OCI-LY3 (cell line): ENCODE measurements at regions not wholly inside any gene's neighbourhood (a gene's known extent, or its start where the extent isn't known, plus 50 kb on each side); places are given as distances from the start of the nearest gene placed in this dataset.

Source experiments
- H2AFZ ChIP-seq: fragments of 200-600, 300-600 bp; shearing (Covaris generic); 2 replicates; pipeline ENCODE4 v1.6.0; 2014; ENCODE audit warnings: antibody characterized with exemption, low read depth, low read length
- H3K27ac ChIP-seq: fragments of 200-600, 300-600 bp; sonication (generic); 2 replicates; pipeline ENCODE4 v1.5.1; 2014; ENCODE audit warnings: mild to moderate bottlenecking, low read length, moderate library complexity, mixed read lengths
- H3K27me3 ChIP-seq: fragments of 200-600, 300-600 bp; sonication (generic); 2 replicates; pipeline ENCODE4 v1.6.1; 2014; ENCODE audit warnings: low read depth, low read length, mixed read lengths
- H3K36me3 ChIP-seq: fragments of 200-600, 300-600 bp; sonication (generic); replicated peaks from 2 replicates; pipeline ENCODE3; 2014; ENCODE audit warnings: low read depth, low read length, mixed read lengths
- H3K4me1 ChIP-seq: fragments of 300-600, 200-600 bp; sonication (generic); 2 replicates; pipeline ENCODE4 v1.6.1; 2014; ENCODE audit warnings: low read length, mixed read lengths
- H3K4me2 ChIP-seq: fragments of 200-600, 300-600 bp; sonication (generic); 2 replicates; pipeline ENCODE4 v1.6.1; 2014; ENCODE audit warnings: low read length, mixed read lengths
- H3K4me3 ChIP-seq: fragments of 300-600, 200-600 bp; sonication (generic); 2 replicates; pipeline ENCODE4 v1.5.1; 2014; ENCODE audit warnings: antibody characterized with exemption, mild to moderate bottlenecking, low read length, moderate library complexity
- H3K79me2 ChIP-seq: fragments of 300-600, 200-600 bp; shearing (Covaris generic); 2 replicates; pipeline ENCODE4 v1.6.1; 2014; ENCODE audit warnings: mild to moderate bottlenecking, low read length, mixed read lengths
- H3K9ac ChIP-seq: fragments of 300-600, 200-600 bp; shearing (Covaris generic); 2 replicates; pipeline ENCODE4 v1.6.0; 2014; ENCODE audit warnings: mild to moderate bottlenecking, low read length, moderate library complexity
- H3K9me3 ChIP-seq: fragments of 200-600, 300-600 bp; shearing (Covaris generic); 2 replicates; pipeline ENCODE4 v1.6.1; 2014; ENCODE audit warnings: low read length, mixed read lengths; ENCODE audit not compliant: insufficient read depth
- H4K20me1 ChIP-seq: fragments of 200-600, 300-600 bp; sonication (generic); 2 replicates; pipeline ENCODE4 v1.6.1; 2016; ENCODE audit warnings: low read length, mixed read lengths; ENCODE audit not compliant: insufficient read depth
- CTCF ChIP-seq: fragments of 200-600, 300-600 bp; sonication (generic); IDR thresholded peaks from 2 replicates; pipeline ENCODE4 v1.5.1; 2014; ENCODE audit warnings: antibody characterized with exemption, low read length, low read depth
- EZH2phosphoT487 ChIP-seq: fragments of 200-600 bp; shearing (Covaris generic); IDR thresholded peaks from 2 replicates; pipeline ENCODE4 v1.6.1; 2018; ENCODE audit warnings: antibody characterized with exemption, mixed run types, low read depth

- Histone ChIP-seq H4K20me1 (no peaks in the 10 kb centered on the region), H2AFZ (peak overlapping the region; percentile 30; the same call in 1 of the 2 replicates), H3K4me1 (no peaks in the 10 kb centered on the region), H3K4me3 (no peak overlapping the region), H3K4me2 (no peak overlapping the region), H3K36me3 (no peaks in the 10 kb centered on the region), H3K9me3 (no peaks in the 10 kb centered on the region), H3K27me3 (no peaks in the 10 kb centered on the region), H3K9ac (no peak overlapping the region), H3K27ac (no peak overlapping the region), H3K79me2 (no peaks in the 10 kb centered on the region)
- TF ChIP-seq EZH2phosphoT487 (no peak), CTCF (no peak)
These were observed 212.9 kb upstream of the GRID2 start for GRCh38 chr4:92090887-92091286.

GRCh38 chr4:92091335-92091734 is 212.4 kb upstream of the GRID2 start:
- H3K27me3 ChIP-seq, result no peaks in the 10 kb centered on the region
- H4K20me1 ChIP-seq, result no peaks in the 10 kb centered on the region
- no peak; the same call in 1 of the 2 replicates for TF ChIP-seq CTCF
- TF ChIP-seq EZH2phosphoT487, result no peak
- H3K4me2 ChIP-seq, result no peak overlapping the region
- H3K4me3 ChIP-seq, result no peak overlapping the region
- H3K9ac ChIP-seq, result no peak overlapping the region
- no peaks in the 10 kb centered on the region for H3K9me3 ChIP-seq
- no peaks in the 10 kb centered on the region for H3K4me1 ChIP-seq
- no peaks in the 10 kb centered on the region for H3K79me2 ChIP-seq
- H3K27ac ChIP-seq, result no peak overlapping the region
- peak overlapping the region; percentile 30; the same call in 1 of the 2 replicates for H2AFZ ChIP-seq
- H3K36me3 ChIP-seq, result no peaks in the 10 kb centered on the region

- TF ChIP-seq CTCF (no peak), EZH2phosphoT487 (no peak)
These were observed 203.9 kb upstream of the GRID2 start for GRCh38 chr4:92099861-92100260.

GRCh38 chr4:92100975-92101374 is 202.8 kb upstream of the GRID2 start:
- H3K4me2 ChIP-seq, result no peak overlapping the region
- H2AFZ ChIP-seq, result no peak overlapping the region
- no peak overlapping the region for H3K4me3 ChIP-seq
- no peaks in the 10 kb centered on the region for H3K36me3 ChIP-seq
- H3K27ac ChIP-seq, result no peak overlapping the region
- no peaks in the 10 kb centered on the region for H3K27me3 ChIP-seq
- no peaks in the 10 kb centered on the region for H3K79me2 ChIP-seq
- TF ChIP-seq EZH2phosphoT487 (no peak), CTCF (no peak)
- no peaks in the 10 kb centered on the region for H3K9me3 ChIP-seq
- H3K9ac ChIP-seq, result no peak overlapping the region
- peaks cover 6% of the 10 kb centered on the region for H3K4me1 ChIP-seq
- no peaks in the 10 kb centered on the region for H4K20me1 ChIP-seq

More at GRCh38 chr4:92099861-92100260, 203.9 kb upstream of the GRID2 start:
- Histone ChIP-seq H3K79me2 (no peaks in the 10 kb centered on the region), H4K20me1 (no peaks in the 10 kb centered on the region), H3K9ac (no peak overlapping the region), H2AFZ (no peak overlapping the region), H3K4me1 (peaks cover 6% of the 10 kb centered on the region), H3K4me2 (no peak overlapping the region), H3K36me3 (no peaks in the 10 kb centered on the region), H3K27me3 (no peaks in the 10 kb centered on the region), H3K9me3 (no peaks in the 10 kb centered on the region), H3K27ac (no peak overlapping the region), H3K4me3 (no peak overlapping the region)
